NCI-H2107 (cell line): ENCODE measurements at regions not wholly inside any gene's neighbourhood (a gene's known extent, or its start where the extent isn't known, plus 50 kb on each side); places are given as distances from the start of the nearest gene placed in this dataset.

ENCODE experiments used
- DNase-seq: peaks from one replicate; lab custom pipeline; 2025; lab: John Stamatoyannopoulos, UW

DNA sequence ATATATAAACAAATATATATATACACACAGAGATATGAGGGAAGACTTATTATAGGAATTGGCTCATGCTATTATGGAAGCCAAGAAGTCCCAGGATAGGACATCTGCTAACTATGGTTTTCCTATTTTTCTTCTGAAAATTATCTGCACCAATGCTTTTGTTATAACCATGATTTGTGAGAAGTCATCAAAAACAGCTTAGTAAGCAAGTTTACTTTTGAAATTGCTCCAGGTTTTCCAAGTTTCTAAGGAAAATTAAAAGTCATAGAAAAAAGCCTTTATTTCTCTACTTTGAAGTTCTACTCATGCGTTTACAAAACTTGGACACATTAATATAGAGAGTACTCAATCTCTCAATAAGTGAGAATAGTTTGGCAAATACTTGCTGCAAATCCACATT is 213.1 kb downstream of the TRAM1L1 start:
- no peak for DNase-seq

GRCh38 chr4:116870686-116871085 is 214.7 kb downstream of the TRAM1L1 start:
- no peak for DNase-seq

DNA sequence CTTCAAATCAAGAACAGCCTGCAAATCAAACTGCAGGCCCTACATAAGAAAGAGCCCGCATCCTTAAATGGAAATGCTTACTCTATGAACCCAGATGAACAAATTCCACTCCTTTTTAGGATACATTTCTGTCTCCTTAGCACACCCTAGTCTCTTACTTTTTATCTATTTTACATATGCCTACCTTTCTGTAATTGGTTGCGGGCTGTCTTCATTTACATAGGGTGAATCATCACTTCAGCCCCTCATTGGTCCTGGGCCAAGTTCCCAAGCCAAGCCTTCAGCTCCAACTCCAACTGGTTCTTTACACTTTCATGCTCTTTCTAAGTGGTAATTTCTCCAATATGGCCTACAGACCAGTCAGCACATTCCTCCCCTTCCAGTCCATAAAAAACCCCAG is 219.3 kb downstream of the TRAM1L1 start:
- DNase-seq, result no peak

DNA sequence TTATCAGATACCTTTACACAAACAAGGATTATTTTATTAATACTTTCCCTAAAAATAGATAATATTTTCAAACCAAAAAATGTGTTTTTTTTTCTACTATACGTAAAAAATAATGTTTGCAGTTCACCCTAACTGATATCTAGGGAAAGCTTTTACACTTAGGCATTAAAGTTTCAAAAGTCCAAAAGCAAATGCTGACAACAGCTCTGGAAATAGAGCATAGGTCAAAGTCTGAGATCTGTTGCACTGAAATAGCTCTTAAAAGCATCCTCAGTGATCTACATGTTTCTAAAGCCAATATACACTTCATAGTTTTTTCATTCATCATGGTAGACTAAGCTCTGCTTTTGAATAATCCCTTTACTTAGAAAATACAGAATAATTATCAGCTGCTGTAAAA is 222.8 kb downstream of the TRAM1L1 start:
- no peak for DNase-seq

- no peak for DNase-seq
Observed at GRCh38 chr4:116860891-116861290, 224.5 kb downstream of the TRAM1L1 start.

DNA sequence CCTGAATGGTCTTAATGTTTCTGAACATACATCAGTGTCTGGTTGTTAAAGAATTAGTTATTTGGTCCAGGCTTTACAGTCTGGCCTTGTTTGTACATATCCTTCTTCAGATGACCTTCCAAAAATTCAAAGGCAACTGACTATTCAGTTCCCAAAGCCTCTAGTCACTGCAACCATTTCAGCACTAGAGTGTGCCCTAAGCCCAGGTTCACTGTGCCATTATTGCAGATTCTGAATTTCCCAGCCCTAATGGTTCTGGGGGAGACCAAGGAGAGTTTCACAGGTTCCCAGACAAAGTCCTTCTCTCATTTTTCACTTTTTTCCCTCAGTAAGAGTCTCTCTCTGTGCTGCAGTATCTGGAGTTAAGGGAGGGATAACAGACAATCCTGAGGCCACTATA is 235.8 kb downstream of the TRAM1L1 start:
- no peak for DNase-seq

GRCh38 chr4:116847616-116848015 is 237.8 kb downstream of the TRAM1L1 start:
- DNase-seq, result no peak

DNA sequence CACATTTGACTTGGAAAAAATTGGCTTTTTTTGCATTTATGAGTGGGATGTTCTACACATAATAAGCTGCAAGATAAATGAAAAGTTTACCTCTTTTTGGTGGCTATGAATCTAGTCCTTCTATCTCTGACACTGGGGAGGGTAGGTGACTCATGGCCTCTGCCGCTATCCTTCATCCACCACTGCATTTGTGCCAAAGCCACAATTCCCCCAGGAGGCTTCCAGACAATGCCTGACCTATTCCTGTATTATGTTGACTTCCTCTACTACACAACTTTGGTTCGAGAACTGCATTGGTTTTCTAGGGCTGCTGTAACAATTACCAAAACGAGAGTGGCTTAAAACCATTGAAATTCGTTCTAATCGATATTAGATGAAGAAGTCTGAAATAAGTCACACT is 245.6 kb downstream of the TRAM1L1 start:
- DNase-seq, result no peak

- DNase-seq, result no peak
Observed at GRCh38 chr4:116838609-116839008, 246.8 kb downstream of the TRAM1L1 start.

DNA sequence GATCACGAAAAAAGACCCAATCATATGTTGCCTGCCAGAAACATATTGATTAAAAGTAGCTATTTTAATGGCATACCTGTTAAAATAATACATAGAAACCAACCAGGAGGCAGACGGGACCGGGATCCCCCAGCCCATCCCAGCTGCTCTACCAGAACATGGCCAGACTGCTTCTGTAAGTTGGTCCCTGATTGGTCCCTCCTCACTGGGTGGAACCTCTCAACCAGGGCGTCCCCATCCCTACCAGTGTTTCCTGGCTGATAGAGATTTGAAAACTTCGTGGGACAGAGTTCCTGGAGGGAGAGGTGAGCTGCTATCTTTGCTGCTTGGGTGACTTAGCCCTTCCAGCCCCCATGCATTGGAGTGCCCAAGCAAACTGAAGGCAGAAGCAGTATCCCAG is 256.2 kb downstream of the TRAM1L1 start:
- no peak for DNase-seq

GRCh38 chr4:116824172-116824571 is 261.2 kb downstream of the TRAM1L1 start:
- no peak for DNase-seq

GRCh38 chr4:116811730-116812129 is 273.6 kb downstream of the TRAM1L1 start:
- DNase-seq, result no peak

- DNase-seq, result no peak
Observed at GRCh38 chr4:116796022-116796421, 289.4 kb downstream of the TRAM1L1 start.

DNA sequence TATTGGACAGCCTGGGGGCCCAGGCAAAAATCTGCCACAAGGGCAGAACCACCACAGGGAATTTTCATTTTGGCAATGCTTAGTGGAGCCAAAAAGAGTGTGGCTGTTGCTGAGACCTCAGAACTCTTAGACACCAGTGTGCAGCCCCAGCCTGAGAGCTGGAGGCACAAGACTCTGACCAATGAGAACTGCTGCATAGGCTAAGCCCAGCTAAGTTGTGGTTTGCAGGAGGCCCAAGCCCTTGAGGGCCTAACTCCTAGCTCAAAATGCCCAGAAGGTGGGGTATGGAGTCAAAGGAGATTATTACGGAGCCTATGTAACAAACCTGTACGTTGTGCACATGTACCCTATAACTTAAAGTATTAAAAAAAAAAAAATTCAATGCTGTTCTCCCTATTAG is 296.7 kb downstream of the TRAM1L1 start:
- no peak for DNase-seq

GRCh38 chr4:116755051-116755450 is 330.3 kb downstream of the TRAM1L1 start:
- DNase-seq, result no peak

DNA sequence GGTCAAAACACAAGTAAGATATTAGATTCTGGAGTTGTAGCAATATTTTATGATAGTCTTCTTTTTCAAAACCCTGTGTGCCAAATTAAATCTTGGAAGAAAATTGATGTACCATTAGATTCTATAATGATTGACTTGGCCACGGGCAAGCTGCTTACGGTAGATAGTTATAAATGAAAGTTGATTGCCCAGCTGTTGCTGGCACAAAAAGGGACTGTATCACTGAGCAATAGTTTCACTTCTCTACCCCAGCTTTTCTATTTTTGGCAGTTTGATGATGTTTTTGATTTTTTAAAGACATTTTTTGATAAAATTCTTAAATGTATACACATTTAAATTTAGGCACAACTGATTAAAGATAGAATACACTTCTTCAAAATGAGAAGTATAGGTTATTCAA is 333.3 kb downstream of the TRAM1L1 start:
- no peak for DNase-seq

- no peak for DNase-seq
Observed at GRCh38 chr4:116736756-116737155, 348.6 kb downstream of the TRAM1L1 start.

DNA sequence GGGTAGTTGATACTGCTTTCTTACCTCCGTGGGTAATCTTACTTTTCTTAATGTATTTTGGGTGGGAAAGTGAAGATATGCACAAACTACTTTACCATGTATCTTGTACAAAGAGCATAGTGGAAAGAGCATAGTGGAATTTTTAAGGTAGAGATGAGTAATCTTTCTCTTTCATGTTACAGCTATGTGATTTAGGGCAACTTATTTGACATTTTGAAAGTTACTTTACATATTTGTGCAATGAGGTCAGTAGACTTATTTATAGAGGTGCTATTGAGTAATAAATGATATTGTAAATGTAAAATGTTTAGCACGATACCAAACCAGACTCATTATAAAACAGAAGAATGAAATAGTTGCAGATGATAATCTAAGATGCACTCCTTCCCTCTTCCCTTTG is 351.2 kb downstream of the TRAM1L1 start:
- DNase-seq, result no peak

DNA sequence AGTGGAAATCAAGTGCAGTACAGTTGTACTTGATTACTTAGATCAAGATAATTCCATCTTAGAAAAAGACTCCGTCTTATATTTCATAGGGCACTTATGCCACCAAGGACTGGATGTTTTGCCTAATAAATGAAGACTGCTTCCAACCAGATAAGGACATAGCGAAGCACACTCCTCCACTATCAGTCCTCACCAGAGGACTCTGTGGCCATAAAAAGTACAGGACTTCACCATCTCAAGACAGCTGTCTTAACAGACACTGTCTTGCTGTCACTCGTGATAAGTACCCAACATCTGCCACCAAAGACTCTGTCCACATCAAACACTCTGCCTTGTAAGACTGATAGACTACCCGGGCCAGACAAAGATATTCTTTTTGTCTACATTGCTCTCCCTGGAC is 352.0 kb downstream of the TRAM1L1 start:
- no peak for DNase-seq

GRCh38 chr4:116726523-116726922 is 358.9 kb downstream of the TRAM1L1 start:
- no peak for DNase-seq

- no peak for DNase-seq
Observed at GRCh38 chr4:116724249-116724648, 361.1 kb downstream of the TRAM1L1 start.

- no peak for DNase-seq
Observed at GRCh38 chr4:116705466-116705865, 379.9 kb downstream of the TRAM1L1 start.

- DNase-seq, result no peak
Observed at GRCh38 chr4:116702949-116703348, 382.4 kb downstream of the TRAM1L1 start.

GRCh38 chr4:116688536-116688935 is 396.8 kb downstream of the TRAM1L1 start:
- no peak for DNase-seq

GRCh38 chr4:116668190-116668589 is 417.2 kb downstream of the TRAM1L1 start:
- no peak for DNase-seq
